Thyroid gland (tissue), 4 donors: ENCODE measurements at regions not wholly inside any gene's neighbourhood (a gene's known extent, or its start where the extent isn't known, plus 50 kb on each side); places are given as distances from the start of the nearest gene placed in this dataset.

ENCODE experiments used
- POLR2A ChIP-seq, 2 donors: fragments of 450-650 bp; IDR thresholded peaks; one replicate each; pipeline ENCODE4 v1.6.1; 2017; ENCODE audit warnings: antibody characterized with exemption in 2 of 2, mild to moderate bottlenecking in 2 of 2, moderate library complexity in 1 of 2
- TF ChIP-seq, protein P1 (sequence below), 6 experiments: fragments of 200-600 bp in 3 of 6; fragments of 450-650 bp in 3 of 6; sonication (generic) in 3 of 6; IDR thresholded peaks; one replicate each; pipeline ENCODE4 v1.5.1; 2016 to 2019; ENCODE audit warnings: antibody characterized with exemption in 6 of 6, mild to moderate bottlenecking in 2 of 6, inconsistent platforms in 1 of 6, moderate library complexity in 1 of 6

DNA sequence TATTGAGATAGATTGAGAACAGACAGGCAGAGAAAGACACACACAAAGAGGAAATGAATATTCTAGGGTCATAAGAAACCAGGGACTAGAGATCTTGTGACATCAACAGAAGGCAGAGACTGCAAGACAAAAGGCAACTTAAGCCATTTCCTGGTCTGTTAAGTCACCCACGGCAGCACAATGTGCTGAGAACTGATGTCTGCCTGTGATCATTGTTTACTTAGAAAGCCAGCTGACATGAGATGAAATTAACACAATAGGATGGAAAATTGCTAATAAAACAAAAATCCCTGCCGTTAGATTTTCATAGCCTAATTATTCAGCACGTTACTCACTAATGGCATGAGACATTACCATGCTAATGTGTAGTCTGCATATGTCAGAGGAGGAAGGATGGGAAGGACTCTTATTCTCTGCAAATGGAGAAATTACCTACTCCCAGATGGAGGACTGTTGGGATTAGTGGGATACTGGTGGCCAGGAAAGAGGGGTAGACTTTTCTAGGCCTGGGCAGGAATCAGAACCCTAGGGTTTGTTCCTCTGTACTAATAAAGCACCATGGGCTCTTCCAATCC is 191.3 kb upstream of the PODXL start:
- TF ChIP-seq, protein P1, sequence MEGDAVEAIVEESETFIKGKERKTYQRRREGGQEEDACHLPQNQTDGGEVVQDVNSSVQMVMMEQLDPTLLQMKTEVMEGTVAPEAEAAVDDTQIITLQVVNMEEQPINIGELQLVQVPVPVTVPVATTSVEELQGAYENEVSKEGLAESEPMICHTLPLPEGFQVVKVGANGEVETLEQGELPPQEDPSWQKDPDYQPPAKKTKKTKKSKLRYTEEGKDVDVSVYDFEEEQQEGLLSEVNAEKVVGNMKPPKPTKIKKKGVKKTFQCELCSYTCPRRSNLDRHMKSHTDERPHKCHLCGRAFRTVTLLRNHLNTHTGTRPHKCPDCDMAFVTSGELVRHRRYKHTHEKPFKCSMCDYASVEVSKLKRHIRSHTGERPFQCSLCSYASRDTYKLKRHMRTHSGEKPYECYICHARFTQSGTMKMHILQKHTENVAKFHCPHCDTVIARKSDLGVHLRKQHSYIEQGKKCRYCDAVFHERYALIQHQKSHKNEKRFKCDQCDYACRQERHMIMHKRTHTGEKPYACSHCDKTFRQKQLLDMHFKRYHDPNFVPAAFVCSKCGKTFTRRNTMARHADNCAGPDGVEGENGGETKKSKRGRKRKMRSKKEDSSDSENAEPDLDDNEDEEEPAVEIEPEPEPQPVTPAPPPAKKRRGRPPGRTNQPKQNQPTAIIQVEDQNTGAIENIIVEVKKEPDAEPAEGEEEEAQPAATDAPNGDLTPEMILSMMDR (IDR thresholded peaks at IDR 0.05) = no peak
- no peak for TF ChIP-seq POLR2A (IDR thresholded peaks at IDR 0.05)
